Astrocyte of the spinal cord (primary cell): ENCODE measurements at regions not wholly inside any gene's neighbourhood (a gene's known extent, or its start where the extent isn't known, plus 50 kb on each side); places are given as distances from the start of the nearest gene placed in this dataset.

ENCODE experiments used
- DNase-seq: peaks from one replicate; pipeline ENCODE4 v3.0.0; 2011; ENCODE audit warnings: low read depth, low spot score
- H3K4me3 ChIP-seq: 2 replicates; pipeline ENCODE4 v1.5.1; 2011; ENCODE audit warnings: low read depth, mild to moderate bottlenecking, low read length, moderate library complexity
- in situ Hi-C: cut with HindIII; loops from 2 replicates; pipeline ENCODE4 v1.10.0; 2017; ENCODE audit warnings: low sequenced_read_pairs
- TF ChIP-seq, protein P1 (sequence below): IDR thresholded peaks from 2 replicates; pipeline ENCODE4 v1.5.1; 2012; ENCODE audit warnings: low read depth, mild to moderate bottlenecking, low read length, inconsistent platforms

- in situ Hi-C loops: no loop called here
- DNase-seq: no peak
- H3K4me3 ChIP-seq: no peak overlapping the region
- TF ChIP-seq, protein P1, sequence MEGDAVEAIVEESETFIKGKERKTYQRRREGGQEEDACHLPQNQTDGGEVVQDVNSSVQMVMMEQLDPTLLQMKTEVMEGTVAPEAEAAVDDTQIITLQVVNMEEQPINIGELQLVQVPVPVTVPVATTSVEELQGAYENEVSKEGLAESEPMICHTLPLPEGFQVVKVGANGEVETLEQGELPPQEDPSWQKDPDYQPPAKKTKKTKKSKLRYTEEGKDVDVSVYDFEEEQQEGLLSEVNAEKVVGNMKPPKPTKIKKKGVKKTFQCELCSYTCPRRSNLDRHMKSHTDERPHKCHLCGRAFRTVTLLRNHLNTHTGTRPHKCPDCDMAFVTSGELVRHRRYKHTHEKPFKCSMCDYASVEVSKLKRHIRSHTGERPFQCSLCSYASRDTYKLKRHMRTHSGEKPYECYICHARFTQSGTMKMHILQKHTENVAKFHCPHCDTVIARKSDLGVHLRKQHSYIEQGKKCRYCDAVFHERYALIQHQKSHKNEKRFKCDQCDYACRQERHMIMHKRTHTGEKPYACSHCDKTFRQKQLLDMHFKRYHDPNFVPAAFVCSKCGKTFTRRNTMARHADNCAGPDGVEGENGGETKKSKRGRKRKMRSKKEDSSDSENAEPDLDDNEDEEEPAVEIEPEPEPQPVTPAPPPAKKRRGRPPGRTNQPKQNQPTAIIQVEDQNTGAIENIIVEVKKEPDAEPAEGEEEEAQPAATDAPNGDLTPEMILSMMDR: no peak
These were observed 743.1 kb upstream of the ADGRL4 start for GRCh38 chr1:79749607-79750006.

DNA sequence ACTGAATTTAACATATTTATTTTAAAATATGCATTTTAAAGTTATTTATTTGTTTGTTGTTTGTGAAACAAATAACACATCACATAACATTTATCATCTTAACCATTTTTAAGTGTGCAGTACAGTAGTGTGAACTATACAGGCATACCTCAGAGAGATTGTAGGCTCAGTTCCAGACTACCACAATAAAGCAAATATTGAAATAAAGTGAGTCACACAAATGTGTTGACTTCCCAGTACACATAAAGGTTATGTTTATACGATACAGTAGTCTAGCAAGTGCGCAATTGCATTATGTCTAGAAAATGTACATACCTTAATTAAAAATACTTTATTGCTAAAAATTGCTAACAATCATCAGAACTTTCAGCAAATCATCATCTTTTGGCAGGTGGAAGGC lies 739.4 kb upstream of the ADGRL4 start:
- peak; percentile 32 for DNase-seq
- in situ Hi-C loops: no loop called here
- H3K4me3 ChIP-seq: no peak overlapping the region

DNA sequence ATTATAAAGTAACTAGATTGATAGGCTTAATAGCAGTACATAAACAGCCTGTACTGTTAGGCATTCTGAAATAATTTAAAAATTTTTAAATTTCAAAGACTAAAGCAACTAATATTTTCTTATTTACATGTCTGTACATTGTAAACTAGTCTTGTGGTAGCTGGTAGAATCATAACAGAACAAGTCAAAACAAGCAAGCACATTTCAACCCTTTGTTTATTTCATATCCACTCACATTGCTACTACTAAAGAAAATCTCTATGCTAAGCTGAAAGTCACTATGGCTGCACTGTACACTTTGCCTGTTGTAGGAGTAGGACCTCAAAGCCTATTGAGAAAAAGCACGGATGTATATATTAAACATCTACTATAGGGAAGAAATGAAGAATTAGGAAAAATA lies 738.2 kb upstream of the ADGRL4 start:
- no peak overlapping the region for H3K4me3 ChIP-seq
- TF ChIP-seq, protein P1: no peak
- no peak for DNase-seq
- in situ Hi-C loops: no loop called here

More for the DNA sequence above, 739.4 kb upstream of the ADGRL4 start:
- TF ChIP-seq, protein P1: no peak

DNA sequence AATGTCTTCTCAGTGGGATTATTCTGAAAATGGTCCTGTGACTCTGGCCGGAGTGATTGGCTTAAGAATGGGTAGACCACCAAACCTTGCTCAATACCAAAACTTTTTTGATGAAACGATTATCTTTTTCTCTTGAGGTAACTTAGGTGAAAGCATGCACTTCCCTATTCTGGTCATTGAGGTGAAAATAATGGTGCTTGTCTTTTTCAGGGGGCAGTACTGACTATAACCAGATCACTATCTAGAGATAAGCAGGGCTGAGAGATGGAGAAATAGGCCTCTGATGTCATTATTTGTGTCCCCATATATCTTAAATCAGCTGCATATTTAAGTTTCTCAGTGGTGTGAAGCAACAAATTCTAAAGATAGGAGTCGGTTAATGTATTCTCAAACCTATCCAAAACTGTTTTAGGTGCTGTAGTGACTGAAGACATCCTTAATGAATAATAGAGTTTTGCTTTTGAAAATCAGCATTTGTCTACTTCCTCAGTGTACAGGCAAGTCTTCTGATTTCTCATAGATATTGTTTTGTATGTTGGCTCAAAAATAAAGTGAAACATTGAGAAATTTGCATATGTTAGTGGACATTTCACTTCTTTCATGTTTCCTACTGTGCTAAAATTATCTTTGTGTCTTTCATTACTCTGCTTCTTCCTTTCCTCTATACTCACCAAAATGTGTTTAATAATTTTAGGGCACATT lies 735.3 kb upstream of the ADGRL4 start:
- in situ Hi-C loops: no loop called here
- H3K4me3 ChIP-seq: no peak overlapping the region
- TF ChIP-seq, protein P1: no peak
- DNase-seq: no peak

GRCh38 chr1:79738101-79738500 lies 731.6 kb upstream of the ADGRL4 start:
- no peak for DNase-seq
- in situ Hi-C loops: no loop called here
- TF ChIP-seq, protein P1: no peak
- H3K4me3 ChIP-seq: no peak overlapping the region

DNA sequence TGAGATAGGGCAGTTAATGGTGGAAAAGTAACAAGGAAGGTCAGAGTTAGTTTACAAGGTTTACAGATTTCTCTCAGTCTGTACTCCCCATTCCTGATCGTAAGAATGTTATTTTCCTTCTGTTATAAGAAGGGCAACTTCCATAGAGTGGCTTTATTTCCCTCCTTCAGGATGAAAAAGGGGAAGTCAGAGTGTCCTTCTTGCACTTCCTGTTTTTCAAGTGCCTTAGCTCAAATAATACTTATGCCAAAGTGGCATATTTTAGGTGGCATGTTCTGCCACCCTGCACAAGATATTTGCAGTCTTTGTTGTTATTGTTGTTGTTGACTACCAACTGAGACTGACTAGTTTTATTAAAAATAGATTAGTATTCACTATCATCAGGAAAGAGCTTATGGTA lies 730.7 kb upstream of the ADGRL4 start:
- no peak overlapping the region for H3K4me3 ChIP-seq
- in situ Hi-C loops: no loop called here
- DNase-seq: no peak
- TF ChIP-seq, protein P1: no peak

DNA sequence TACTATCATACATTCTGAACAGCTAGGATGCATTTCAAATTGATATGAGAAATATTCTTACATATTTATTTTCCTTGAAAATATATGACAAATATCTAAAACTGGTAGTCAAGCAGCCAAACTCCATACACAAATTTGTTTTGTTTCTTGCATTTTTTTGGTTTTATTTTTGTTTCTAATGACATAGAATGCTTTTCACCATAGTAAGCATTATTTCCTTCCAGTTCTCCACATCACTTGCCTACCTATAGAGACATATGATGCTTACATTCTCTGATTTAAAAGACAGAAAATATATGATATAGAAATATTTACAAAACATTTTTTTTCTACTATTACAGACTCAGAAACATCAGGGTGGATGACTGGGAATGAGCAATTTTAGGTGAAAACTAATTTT lies 726.4 kb upstream of the ADGRL4 start:
- no peak overlapping the region for H3K4me3 ChIP-seq
- no peak for DNase-seq
- TF ChIP-seq, protein P1: no peak
- in situ Hi-C loops: no loop called here
